AG10803 (cell line): ENCODE measurements at regions not wholly inside any gene's neighbourhood (a gene's known extent, or its start where the extent isn't known, plus 50 kb on each side); places are given as distances from the start of the nearest gene placed in this dataset.

ENCODE experiments used
- DNase-seq: peaks from one replicate; pipeline ENCODE4 v3.0.0; 2010; ENCODE audit warnings: low read depth
- H3K4me3 ChIP-seq: 2 replicates; pipeline ENCODE4 v1.5.1; 2011; ENCODE audit warnings: mild to moderate bottlenecking, low read length, control low read depth
- TF ChIP-seq, protein P1 (sequence below): conservative IDR thresholded peaks from 2 replicates; pipeline ENCODE4 v1.5.1; 2011; ENCODE audit warnings: mild to moderate bottlenecking, low read length, control low read depth, inconsistent platforms

DNA sequence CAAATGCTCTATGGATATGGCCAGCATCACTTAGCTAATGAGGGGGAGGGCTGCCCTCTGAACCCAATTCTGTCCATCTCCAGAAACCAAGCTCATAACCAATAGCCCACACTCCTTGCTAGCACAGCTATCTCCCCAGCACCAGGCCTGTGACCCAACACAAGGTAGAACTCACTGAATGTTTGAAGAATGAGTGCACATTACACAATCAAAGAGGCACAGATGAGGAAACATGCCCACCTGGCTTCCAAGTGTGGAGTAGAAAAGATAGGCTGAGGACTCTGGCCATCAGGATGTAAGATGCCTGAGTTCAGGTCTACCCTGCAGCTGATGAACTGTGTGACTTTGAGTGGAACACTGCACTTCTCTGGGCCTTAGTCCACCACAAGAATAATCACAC is 268.4 kb downstream of the BCL11B start:
- no peak overlapping the region for H3K4me3 ChIP-seq
- TF ChIP-seq, protein P1, sequence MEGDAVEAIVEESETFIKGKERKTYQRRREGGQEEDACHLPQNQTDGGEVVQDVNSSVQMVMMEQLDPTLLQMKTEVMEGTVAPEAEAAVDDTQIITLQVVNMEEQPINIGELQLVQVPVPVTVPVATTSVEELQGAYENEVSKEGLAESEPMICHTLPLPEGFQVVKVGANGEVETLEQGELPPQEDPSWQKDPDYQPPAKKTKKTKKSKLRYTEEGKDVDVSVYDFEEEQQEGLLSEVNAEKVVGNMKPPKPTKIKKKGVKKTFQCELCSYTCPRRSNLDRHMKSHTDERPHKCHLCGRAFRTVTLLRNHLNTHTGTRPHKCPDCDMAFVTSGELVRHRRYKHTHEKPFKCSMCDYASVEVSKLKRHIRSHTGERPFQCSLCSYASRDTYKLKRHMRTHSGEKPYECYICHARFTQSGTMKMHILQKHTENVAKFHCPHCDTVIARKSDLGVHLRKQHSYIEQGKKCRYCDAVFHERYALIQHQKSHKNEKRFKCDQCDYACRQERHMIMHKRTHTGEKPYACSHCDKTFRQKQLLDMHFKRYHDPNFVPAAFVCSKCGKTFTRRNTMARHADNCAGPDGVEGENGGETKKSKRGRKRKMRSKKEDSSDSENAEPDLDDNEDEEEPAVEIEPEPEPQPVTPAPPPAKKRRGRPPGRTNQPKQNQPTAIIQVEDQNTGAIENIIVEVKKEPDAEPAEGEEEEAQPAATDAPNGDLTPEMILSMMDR: no peak
- no peak for DNase-seq

DNA sequence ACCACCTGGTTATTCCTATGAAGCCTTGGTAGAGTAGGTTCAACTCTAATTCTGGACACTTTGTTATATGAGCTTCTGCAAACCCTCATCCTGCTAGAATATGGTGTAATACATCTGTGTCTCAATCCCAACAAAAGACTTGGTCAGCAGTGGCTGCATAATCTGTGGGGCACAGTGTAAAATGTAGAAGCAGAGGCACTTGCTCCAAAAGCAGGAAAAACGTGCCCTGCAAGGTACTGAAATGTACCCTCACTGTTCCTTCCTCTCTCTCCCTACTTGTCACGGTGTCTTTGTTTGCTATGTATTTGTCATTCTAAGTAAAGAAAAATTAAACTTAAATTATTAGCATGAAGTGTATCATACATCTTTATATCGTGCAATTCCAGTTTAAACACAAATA is 267.9 kb downstream of the BCL11B start:
- DNase-seq: no peak
- TF ChIP-seq, protein P1: no peak
- no peak overlapping the region for H3K4me3 ChIP-seq

DNA sequence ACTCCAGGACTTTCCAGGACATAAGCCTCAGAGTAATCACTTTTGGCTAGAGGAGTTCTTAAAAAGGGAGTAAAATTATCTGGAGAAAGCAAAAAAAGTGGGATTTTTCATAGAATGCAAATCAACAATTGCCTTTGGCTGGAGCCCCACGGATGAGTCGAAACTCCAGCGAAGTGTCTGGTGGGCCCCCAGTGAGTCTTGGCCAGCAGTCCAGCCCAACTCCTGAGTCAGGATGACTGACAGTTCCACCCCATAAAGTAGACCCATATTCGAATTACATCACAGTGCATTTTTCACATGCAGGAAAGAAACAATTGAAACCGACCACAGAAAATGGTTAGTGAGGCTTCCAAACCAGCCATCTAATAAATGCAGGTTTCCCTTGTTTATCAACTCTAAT is 265.7 kb downstream of the BCL11B start:
- DNase-seq: no peak
- no peak overlapping the region for H3K4me3 ChIP-seq
- TF ChIP-seq, protein P1: no peak

DNA sequence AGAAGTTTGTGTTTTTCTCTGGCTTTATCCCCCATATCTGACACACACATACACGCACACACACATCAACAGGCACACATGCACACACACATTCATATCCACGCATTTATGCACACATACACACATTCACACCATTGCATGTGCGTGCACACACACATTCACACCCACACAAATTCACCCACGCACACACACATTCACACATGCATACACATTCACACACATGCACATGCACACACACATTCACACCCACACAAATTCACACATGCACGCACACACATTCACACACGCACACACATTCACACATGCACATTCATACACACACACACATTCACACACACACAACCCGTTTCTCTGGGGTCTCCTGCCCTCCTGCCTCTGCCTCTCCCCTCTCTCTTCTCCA is 264.2 kb downstream of the BCL11B start:
- no peak for DNase-seq
- H3K4me3 ChIP-seq: no peak overlapping the region
- TF ChIP-seq, protein P1: no peak

DNA sequence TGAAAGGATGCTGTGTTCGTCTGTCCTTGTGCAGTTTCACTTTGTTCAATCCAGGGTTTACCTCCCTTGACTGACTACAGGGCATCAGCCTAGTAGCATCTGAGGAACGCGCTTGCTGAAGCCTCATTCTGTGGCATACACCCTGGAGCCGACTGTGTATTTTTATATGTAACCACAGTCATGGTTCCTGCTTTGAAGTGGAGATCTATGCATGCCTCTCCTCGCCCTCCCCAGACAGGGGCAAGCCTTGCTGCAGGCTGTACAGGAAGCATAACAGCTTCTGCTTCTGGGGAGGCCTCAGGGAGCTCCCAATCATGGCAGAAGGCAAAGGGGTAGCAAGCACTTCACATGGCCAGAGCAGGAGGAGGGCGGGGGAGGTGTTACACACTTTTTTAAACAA is 262.1 kb downstream of the BCL11B start:
- TF ChIP-seq, protein P1: no peak
- no peak for DNase-seq
- no peak overlapping the region for H3K4me3 ChIP-seq

DNA sequence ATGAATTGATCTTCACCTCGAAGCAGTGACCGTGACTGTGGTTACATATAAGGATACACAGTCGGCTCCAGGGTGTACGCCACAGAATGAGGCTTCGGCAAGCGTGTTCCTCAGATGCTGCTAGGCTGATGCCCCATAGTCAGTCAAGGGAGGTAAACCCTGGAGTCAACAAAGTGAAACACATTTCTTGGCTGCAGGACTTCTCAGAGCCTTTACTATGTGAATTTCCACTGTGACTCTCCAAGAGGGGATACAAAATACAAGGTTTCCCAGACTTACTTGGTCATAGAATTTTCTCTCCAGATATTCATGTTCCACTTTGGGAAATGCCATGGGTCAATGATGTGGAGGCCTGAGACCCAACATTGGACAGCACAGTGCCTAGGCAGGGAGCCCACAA is 260.6 kb downstream of the BCL11B start:
- H3K4me3 ChIP-seq: no peak overlapping the region
- no peak for DNase-seq
- TF ChIP-seq, protein P1: no peak

DNA sequence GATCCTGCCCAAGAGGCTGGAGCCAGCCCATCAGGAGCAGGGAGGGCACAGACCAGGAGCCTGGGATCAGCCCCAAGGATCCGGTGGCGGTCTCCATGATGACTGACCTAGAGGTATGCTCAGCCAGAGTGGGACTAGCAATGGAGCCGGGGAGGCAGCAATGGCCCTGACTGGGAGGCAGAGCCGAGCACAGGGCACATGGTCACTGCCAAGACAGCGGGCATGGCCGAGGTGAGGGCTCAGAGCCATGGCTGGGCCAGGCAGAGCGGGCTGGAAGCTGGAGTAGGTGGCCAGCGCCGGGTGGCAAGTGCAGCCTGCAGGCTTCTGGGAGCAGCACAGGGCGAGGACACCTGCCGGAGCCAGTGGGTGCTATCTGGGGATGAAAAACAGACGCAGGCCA is 259.3 kb downstream of the BCL11B start:
- no peak overlapping the region for H3K4me3 ChIP-seq
- TF ChIP-seq, protein P1: no peak
- DNase-seq: no peak
